GM18873 (cell line): ENCODE measurements at regions not wholly inside any gene's neighbourhood (a gene's known extent, or its start where the extent isn't known, plus 50 kb on each side); places are given as distances from the start of the nearest gene placed in this dataset.
"Not testable (repeated sequence)": the region's sequence is repeated elsewhere in the genome, so short reads cannot be mapped to it uniquely, and the experiment has no call there.

Source experiments
- ATAC-seq: cut with Tn5 transposase; IDR thresholded peaks from one replicate; pipeline ENCODE4 v1.9.1; 2021; ENCODE audit warnings: mild to moderate bottlenecking, moderate library complexity, moderate number of reproducible peaks; ENCODE audit not compliant: unreplicated experiment, low FRiP score

DNA sequence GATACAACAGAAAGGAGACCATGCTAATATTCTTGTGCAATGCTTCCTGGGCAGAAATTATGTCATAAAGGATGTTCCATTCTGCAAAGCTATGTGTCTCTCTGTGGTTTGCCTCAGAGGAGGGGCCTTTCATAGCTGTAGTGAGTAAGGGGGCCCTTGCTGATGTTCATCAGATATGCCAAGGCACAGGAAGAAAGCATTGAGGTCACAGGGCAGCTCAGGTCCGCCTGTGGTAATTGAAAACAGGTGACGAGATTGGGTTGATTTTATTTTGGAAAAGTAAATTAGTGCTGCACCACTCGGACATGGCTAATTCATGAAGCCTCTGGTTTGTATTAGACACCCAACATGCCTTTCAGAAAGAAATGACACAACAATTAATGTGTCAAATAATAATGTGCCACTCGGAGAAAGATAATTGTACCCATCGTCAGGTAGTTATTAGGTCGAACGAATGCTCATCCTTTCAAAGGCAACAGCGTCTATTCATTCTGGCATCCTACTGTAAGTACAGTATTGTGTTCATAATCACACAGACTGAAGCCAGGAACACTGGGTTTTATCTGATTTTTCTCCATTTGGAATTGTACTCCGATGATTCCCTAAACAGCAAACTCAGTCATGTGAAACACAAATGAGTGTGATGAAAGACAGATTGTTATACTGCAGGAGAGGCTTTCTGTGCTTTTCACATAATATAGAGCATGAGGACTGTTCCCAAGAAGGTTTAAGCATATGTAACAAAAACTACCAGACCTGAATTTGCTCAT is 421.6 kb upstream of the KLF12 start:
- ATAC-seq, result no peak

GRCh38 chr13:74555276-74555625 is 421.0 kb upstream of the KLF12 start:
- ATAC-seq, result no peak

GRCh38 chr13:74554569-74555275 is 420.5 kb upstream of the KLF12 start:
- no peak for ATAC-seq

- no peak for ATAC-seq
Measured at GRCh38 chr13:74550039-74550438, 415.8 kb upstream of the KLF12 start.

DNA sequence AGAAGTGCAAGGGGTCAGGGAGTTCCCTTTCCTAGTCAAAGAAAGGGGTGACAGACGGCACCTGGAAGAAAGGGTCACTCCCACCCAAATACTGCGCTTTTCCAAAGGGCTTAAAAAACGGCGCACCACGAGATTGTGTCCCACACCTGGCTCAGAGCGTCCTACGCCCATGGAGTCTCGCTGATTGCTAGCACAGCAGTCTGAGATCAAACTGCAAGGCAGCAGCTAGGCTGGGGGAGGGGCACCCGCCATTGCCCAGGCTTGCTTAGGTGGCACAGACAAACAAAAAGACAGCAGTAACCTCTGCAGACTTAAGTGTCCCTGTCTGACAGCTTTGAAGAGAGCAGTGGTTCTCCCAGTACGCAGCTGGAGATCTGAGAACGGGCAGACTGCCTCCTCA is 402.4 kb upstream of the KLF12 start:
- not testable (repeated sequence) for ATAC-seq

- no peak for ATAC-seq
Measured at GRCh38 chr13:74533226-74533625, 399.0 kb upstream of the KLF12 start.

DNA sequence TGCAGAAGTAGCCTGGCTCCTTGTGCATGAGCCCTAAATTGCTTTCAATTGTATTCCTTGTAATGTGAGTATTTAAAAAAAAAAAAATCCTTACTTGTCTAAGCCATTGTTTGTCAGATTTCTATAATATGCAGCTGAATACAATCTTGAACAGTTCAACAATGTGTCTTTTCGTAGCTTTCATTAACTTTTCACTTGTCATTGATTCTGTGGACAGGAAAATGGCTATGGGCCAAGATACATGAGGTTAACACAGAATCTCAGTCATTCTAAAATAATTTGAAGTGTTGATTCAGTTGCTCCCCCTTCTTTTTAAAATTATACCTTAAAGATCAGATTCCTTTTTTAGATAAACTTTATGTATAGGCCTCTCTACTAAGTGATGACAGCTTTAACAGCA is 395.8 kb upstream of the KLF12 start:
- ATAC-seq, result no peak

- ATAC-seq, result no peak
Measured at GRCh38 chr13:74528734-74529513, 394.7 kb upstream of the KLF12 start.

DNA sequence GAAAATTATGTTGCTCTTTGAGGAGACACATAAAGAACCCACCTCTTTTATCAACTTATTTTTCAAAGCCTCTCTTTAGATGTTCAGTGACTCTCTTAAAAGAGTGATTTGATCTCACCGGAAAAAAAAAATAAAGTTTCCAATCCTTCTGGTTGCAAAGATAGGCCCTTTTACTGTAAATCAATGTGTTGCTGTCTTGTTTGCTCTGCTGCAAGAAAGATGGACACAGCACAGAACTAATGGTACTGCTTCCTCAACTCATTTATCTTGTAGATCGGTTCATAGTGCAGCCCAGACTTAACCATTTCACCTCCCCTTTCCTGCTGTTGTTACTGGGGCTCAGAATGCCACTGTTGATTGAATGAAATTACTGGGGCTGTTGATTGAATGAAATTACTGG is 388.9 kb upstream of the KLF12 start:
- ATAC-seq, result no peak

DNA sequence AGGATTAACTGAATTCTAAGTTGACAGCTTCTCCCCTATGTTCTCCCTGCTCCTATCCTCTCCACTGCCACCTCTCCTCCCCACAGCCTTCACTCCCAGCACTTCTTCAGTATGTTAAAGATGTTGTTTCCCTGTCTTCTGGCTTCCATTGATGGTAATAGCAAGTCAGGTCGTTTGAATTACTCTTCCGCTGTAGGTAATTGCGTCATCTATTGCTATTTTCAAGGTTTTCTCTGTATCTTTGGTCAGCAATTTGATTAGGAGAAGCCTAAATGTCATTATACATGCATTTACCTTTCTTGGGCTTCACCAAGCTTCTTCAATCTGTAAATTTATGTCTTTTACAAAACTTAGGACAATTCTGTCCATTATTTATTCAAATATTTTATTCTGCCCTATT is 377.3 kb upstream of the KLF12 start:
- ATAC-seq, result no peak

DNA sequence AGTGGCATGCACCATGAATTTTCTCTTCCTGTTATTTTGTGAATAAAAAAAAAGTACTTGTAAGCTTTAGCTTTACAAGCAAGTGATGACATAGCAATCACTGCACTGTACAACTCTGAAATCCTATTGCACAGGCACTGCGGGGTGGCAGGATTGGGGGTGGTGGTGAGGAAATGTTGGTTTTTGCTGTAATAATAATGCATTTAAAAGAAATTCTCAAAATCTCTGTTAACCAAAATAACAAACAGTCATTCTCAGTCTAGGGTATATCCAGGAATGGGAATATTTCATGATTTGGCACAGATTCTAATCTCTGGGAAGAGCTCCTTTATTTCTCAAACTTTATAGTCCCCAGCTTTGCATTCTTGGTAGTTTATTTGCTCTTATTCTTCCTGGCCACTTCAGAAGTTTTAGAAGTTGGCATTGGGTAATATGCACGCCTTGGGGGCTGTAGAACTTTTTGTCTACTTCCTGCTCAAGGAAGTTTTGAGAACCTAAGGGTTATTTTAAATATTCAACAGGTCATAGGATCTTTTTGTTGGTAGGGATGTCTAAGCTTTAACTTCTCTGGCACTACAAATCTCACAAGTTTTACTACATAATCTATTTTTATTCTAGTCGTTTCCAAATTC is 353.0 kb upstream of the KLF12 start:
- no peak for ATAC-seq

DNA sequence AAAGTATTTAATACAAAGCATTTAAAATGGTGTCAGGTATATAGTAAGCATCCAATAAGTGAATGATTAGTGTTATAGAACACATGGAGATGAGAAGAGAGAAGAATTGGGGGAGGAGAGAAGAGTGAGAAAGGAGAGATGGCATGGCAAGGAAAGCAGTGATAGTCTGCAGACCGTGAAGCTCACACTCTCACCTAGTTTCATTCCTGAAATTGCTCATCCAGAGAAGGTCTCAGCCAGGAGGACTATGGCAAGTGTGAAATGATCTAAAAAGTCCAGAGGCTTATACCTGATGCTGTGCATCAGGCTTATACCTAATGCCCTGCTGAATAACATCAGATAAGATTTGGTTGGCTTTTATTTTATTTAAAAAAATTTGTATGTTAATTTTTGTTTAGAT is 351.6 kb upstream of the KLF12 start:
- no peak for ATAC-seq

- no peak for ATAC-seq
Measured at GRCh38 chr13:74479124-74479523, 344.9 kb upstream of the KLF12 start.

DNA sequence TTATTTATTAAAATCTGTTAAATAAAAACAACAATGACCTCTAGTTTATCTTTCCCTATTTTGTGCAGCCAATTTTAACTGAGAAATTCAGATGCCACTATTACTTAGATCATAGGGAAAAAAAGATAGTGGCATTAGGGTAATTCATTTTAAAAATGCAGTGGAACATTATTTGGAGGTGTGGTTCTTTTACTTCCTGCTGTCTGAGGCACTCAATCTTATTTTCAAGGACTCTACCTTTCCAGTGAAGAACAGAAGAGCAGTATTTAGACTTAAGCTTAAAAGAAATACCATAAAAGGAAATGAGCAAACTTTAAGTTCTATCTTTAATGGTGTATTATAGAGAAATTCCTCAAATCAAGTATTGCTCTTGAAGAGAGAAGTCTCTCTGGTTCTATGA is 342.6 kb upstream of the KLF12 start:
- ATAC-seq, result no peak

DNA sequence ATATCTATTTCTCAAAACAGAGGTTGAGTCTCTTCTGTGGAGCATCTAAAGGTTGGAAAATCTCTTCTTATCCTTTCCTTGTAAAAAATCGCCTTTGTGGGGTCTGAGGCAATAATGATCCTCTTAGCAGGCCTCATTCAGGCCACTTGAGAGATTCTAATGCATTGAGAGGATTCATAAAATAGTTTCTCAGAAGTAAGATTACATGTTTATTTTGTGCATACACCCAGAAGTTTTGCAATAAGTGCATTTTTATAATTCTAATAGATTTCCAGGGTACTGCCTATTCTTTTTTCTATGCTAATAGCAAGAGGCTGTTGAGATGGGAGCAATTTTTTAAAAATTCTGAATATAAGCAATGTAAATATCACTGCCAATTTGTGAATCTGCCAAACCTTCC is 342.2 kb upstream of the KLF12 start:
- ATAC-seq, result no peak

DNA sequence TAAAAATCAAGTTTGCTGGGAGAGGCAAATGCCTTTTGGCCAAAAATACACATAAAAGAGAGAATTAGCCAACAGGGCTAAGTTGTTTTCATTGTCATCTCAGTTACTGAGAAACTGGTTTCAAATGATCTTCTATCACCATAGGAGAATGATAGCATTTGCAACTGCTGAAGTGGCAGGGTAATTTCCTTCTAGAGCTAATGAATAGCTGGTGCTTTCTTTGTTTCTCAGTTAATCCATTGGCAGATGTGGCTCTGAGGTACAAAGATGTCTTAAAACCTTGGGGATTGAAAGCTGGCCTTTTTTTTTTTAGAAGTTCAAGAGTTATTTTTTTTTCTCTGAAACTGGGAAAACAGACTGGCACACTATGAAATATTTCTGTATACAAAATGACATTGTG is 332.7 kb upstream of the KLF12 start:
- ATAC-seq, result no peak

- ATAC-seq, result no peak
Measured at GRCh38 chr13:74466020-74466419, 331.8 kb upstream of the KLF12 start.

DNA sequence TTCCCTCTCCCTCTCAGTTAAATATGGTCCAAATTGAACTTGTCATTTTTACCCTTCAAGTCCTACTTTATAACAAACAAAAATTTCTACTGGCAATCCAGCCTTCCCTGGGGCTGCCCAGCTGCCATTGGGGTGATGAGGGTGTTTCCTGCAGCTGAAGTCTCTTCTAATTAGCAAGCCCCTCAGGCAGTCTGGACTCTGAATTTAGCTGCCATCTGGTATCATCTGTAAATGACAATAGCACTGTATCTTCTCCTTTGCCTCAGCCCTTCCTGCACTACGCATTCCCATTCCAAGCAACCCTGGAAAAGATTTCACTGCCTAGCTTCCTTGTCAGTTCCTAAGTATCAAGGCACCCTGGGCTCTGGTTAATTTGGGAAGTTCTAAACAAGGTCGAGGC is 331.1 kb upstream of the KLF12 start:
- no peak for ATAC-seq

DNA sequence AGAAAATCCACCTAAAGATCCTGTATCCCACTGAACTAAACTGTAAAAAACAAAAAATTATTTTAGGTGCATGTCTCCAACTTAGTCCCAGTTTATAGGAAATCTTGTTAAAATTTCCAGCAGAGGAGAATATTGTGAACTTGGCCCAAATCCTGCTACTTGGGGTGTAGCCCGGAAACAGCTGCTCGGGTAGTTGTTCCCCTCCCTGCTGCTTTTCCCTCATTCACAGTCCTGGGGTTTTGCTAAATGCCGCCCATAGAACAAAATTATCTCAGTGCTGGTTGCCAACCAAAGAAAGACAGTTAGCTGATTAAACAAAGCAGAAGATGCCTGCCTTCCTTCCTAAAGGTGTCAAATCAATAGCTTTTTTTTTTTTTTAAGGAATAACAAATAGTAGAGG is 330.5 kb upstream of the KLF12 start:
- ATAC-seq, result no peak

- ATAC-seq, result no peak
Measured at GRCh38 chr13:74461011-74461410, 326.8 kb upstream of the KLF12 start.

- ATAC-seq, result no peak
Measured at GRCh38 chr13:74452881-74453280, 318.7 kb upstream of the KLF12 start.
